NCI-H446 treated with DMSO at 0.1 percent for 48 hours (cell line): ENCODE measurements at regions not wholly inside any gene's neighbourhood (a gene's known extent, or its start where the extent isn't known, plus 50 kb on each side); places are given as distances from the start of the nearest gene placed in this dataset.

Experiments
- DNase-seq: peaks from one replicate; lab custom pipeline; 2025; lab: John Stamatoyannopoulos, UW

- DNase-seq, result no peak
Observed at GRCh38 chr17:71335212-71335611, 785.6 kb upstream of the SOX9 start.

- no peak for DNase-seq
Observed at GRCh38 chr17:71337938-71338337, 782.9 kb upstream of the SOX9 start.

- DNase-seq, result no peak
Observed at GRCh38 chr17:71338396-71338795, 782.4 kb upstream of the SOX9 start.

- no peak for DNase-seq
Observed at GRCh38 chr17:71339206-71339605, 781.6 kb upstream of the SOX9 start.

GRCh38 chr17:71342737-71343136 lies 778.1 kb upstream of the SOX9 start:
- DNase-seq, result no peak

GRCh38 chr17:71349908-71350600 lies 770.8 kb upstream of the SOX9 start:
- no peak for DNase-seq

- DNase-seq, result no peak
Observed at GRCh38 chr17:71360301-71360700, 760.5 kb upstream of the SOX9 start.

GRCh38 chr17:71361656-71362450 lies 759.0 kb upstream of the SOX9 start:
- DNase-seq, result no peak

GRCh38 chr17:71363661-71364060 lies 757.2 kb upstream of the SOX9 start:
- DNase-seq, result no peak

GRCh38 chr17:71371809-71372208 lies 749.0 kb upstream of the SOX9 start:
- DNase-seq, result no peak

GRCh38 chr17:71375948-71376347 lies 744.9 kb upstream of the SOX9 start:
- DNase-seq, result no peak

GRCh38 chr17:71376933-71377332 lies 743.9 kb upstream of the SOX9 start:
- DNase-seq, result no peak

GRCh38 chr17:71378036-71378435 lies 742.8 kb upstream of the SOX9 start:
- no peak for DNase-seq

- DNase-seq, result no peak
Observed at GRCh38 chr17:71378741-71379140, 742.1 kb upstream of the SOX9 start.

- no peak for DNase-seq
Observed at GRCh38 chr17:71379512-71379911, 741.3 kb upstream of the SOX9 start.

GRCh38 chr17:71380535-71380934 lies 740.3 kb upstream of the SOX9 start:
- no peak for DNase-seq

GRCh38 chr17:71380936-71381335 lies 739.9 kb upstream of the SOX9 start:
- no peak for DNase-seq

- no peak for DNase-seq
Observed at GRCh38 chr17:71383091-71383490, 737.7 kb upstream of the SOX9 start.

GRCh38 chr17:71387456-71387855 lies 733.4 kb upstream of the SOX9 start:
- DNase-seq, result no peak

GRCh38 chr17:71392715-71393567 lies 727.9 kb upstream of the SOX9 start:
- DNase-seq, result no peak

- DNase-seq, result no peak
Observed at GRCh38 chr17:71395901-71396300, 724.9 kb upstream of the SOX9 start.

GRCh38 chr17:71396711-71397110 lies 724.1 kb upstream of the SOX9 start:
- no peak for DNase-seq

GRCh38 chr17:71398025-71398424 lies 722.8 kb upstream of the SOX9 start:
- DNase-seq, result no peak
